ENCODE measurements at regions not wholly inside any gene's neighbourhood (a gene's known extent, or its start where the extent isn't known, plus 50 kb on each side); places are given as distances from the start of the nearest gene placed in this dataset.

GRCh38 chr17:68731465-68731864 is 130.3 kb upstream of the FAM20A start:
- no peak overlapping the region for H3K27ac ChIP-seq
- H3K4me2 ChIP-seq, result no peak overlapping the region
- H3K36me3 ChIP-seq (ENCODE audit: insufficient read depth), result no peaks in the 10 kb centered on the region
- no peaks in the 10 kb centered on the region for H3K27me3 ChIP-seq (ENCODE audit: insufficient read depth, low read depth)
- H3K9ac ChIP-seq, result no peak overlapping the region
- no peaks in the 10 kb centered on the region for H4K20me1 ChIP-seq (ENCODE audit: insufficient read depth)
- H3K4me1 ChIP-seq (ENCODE audit: low read depth, poor library complexity, severe bottlenecking), result no peaks in the 10 kb centered on the region
- H2AFZ ChIP-seq (ENCODE audit: low read depth), result no peak overlapping the region
- no peak overlapping the region for H3K4me3 ChIP-seq (IDR thresholded peaks at IDR 0.05; ENCODE audit: insufficient read depth, low read depth, low read length)
- no peaks in the 10 kb centered on the region for H3K79me2 ChIP-seq (ENCODE audit: insufficient read depth, low read depth)
- TF ChIP-seq CTCF (conservative IDR thresholded peaks at IDR 0.05; ENCODE audit: low read depth, low read length), result no peak

GRCh38 chr17:68719431-68719830 is 118.3 kb upstream of the FAM20A start:
- no peaks in the 10 kb centered on the region for H3K36me3 ChIP-seq (ENCODE audit: insufficient read depth)
- TF ChIP-seq CTCF (conservative IDR thresholded peaks at IDR 0.05; ENCODE audit: low read depth, low read length), result no peak

GRCh38 chr17:68718926-68719325 is 117.8 kb upstream of the FAM20A start:
- no peak overlapping the region for H3K9ac ChIP-seq
- no peaks in the 10 kb centered on the region for H3K27me3 ChIP-seq (ENCODE audit: insufficient read depth, low read depth)
- H3K4me3 ChIP-seq (IDR thresholded peaks at IDR 0.05; ENCODE audit: insufficient read depth, low read depth, low read length), result no peak overlapping the region
- no peak for TF ChIP-seq CTCF (conservative IDR thresholded peaks at IDR 0.05; ENCODE audit: low read depth, low read length)
- no peak overlapping the region for H2AFZ ChIP-seq (ENCODE audit: low read depth)
- H4K20me1 ChIP-seq (ENCODE audit: insufficient read depth), result no peaks in the 10 kb centered on the region
- H3K79me2 ChIP-seq (ENCODE audit: insufficient read depth, low read depth), result no peaks in the 10 kb centered on the region
- H3K27ac ChIP-seq, result no peak overlapping the region
- no peak overlapping the region for H3K4me2 ChIP-seq
- H3K4me1 ChIP-seq (ENCODE audit: low read depth, poor library complexity, severe bottlenecking), result no peaks in the 10 kb centered on the region
- no peaks in the 10 kb centered on the region for H3K36me3 ChIP-seq (ENCODE audit: insufficient read depth)

More at GRCh38 chr17:68719431-68719830, 118.3 kb upstream of the FAM20A start:
- Histone ChIP-seq H3K27ac (no peak overlapping the region), H3K79me2 (ENCODE audit: insufficient read depth, low read depth) (no peaks in the 10 kb centered on the region), H2AFZ (ENCODE audit: low read depth) (no peak overlapping the region), H3K4me3 (IDR thresholded peaks at IDR 0.05; ENCODE audit: insufficient read depth, low read depth, low read length) (no peak overlapping the region), H3K4me1 (ENCODE audit: low read depth, poor library complexity, severe bottlenecking) (no peaks in the 10 kb centered on the region), H3K27me3 (ENCODE audit: insufficient read depth, low read depth) (no peaks in the 10 kb centered on the region), H3K9ac (no peak overlapping the region), H3K4me2 (no peak overlapping the region), H4K20me1 (ENCODE audit: insufficient read depth) (no peaks in the 10 kb centered on the region)

GRCh38 chr17:68718465-68718864 is 117.3 kb upstream of the FAM20A start:
- H3K27me3 ChIP-seq (ENCODE audit: insufficient read depth, low read depth), result no peaks in the 10 kb centered on the region
- no peaks in the 10 kb centered on the region for H3K79me2 ChIP-seq (ENCODE audit: insufficient read depth, low read depth)
- H4K20me1 ChIP-seq (ENCODE audit: insufficient read depth), result no peaks in the 10 kb centered on the region
- H3K4me1 ChIP-seq (ENCODE audit: low read depth, poor library complexity, severe bottlenecking), result no peaks in the 10 kb centered on the region
- TF ChIP-seq CTCF (conservative IDR thresholded peaks at IDR 0.05; ENCODE audit: low read depth, low read length), result no peak
- H3K27ac ChIP-seq, result no peak overlapping the region
- H2AFZ ChIP-seq (ENCODE audit: low read depth), result no peak overlapping the region
- H3K4me3 ChIP-seq (IDR thresholded peaks at IDR 0.05; ENCODE audit: insufficient read depth, low read depth, low read length), result no peak overlapping the region
- no peak overlapping the region for H3K9ac ChIP-seq
- no peak overlapping the region for H3K4me2 ChIP-seq
- H3K36me3 ChIP-seq (ENCODE audit: insufficient read depth), result no peaks in the 10 kb centered on the region

Measured in KMS-11 (cell line).